NOMO-1 (cell line): ENCODE measurements at regions not wholly inside any gene's neighbourhood (a gene's known extent, or its start where the extent isn't known, plus 50 kb on each side); places are given as distances from the start of the nearest gene placed in this dataset.

ENCODE experiments used
- DNase-seq, 2 experiments: peaks; one replicate each; lab custom pipeline; 2025; ENCODE audit not compliant: unreplicated experiment in 2 of 2; lab: John Stamatoyannopoulos, UW

- no peak for DNase-seq
These were observed 78.0 kb downstream of the RGS13 start for GRCh38 chr1:192713921-192714320.

- no peak for DNase-seq
These were observed 84.2 kb upstream of the RGS2 start for GRCh38 chr1:192724670-192725069.

- DNase-seq: peak; percentile 15 to 67
These were observed 81.9 kb upstream of the RGS2 start for GRCh38 chr1:192726820-192727504.

- DNase-seq: no peak
These were observed 79.3 kb upstream of the RGS2 start for GRCh38 chr1:192729500-192729899.

- DNase-seq: peak in 1 of 2 experiments; percentile 49
These were observed 78.6 kb upstream of the RGS2 start for GRCh38 chr1:192730198-192730597.

GRCh38 chr1:192732787-192733186 is 76.1 kb upstream of the RGS2 start:
- no peak for DNase-seq

- DNase-seq: no peak
These were observed 73.4 kb upstream of the RGS2 start for GRCh38 chr1:192735298-192735915.

- DNase-seq: no peak
These were observed 71.5 kb upstream of the RGS2 start for GRCh38 chr1:192737306-192737705.

- no peak for DNase-seq
These were observed 69.2 kb upstream of the RGS2 start for GRCh38 chr1:192739476-192740184.

- no peak for DNase-seq
These were observed 68.6 kb upstream of the RGS2 start for GRCh38 chr1:192740214-192740613.

GRCh38 chr1:192741095-192741494 is 67.7 kb upstream of the RGS2 start:
- no peak for DNase-seq

GRCh38 chr1:192747301-192747700 is 61.5 kb upstream of the RGS2 start:
- DNase-seq: no peak

GRCh38 chr1:192747943-192748342 is 60.9 kb upstream of the RGS2 start:
- DNase-seq: peak in 1 of 2 experiments; percentile 23

- DNase-seq: no peak
These were observed 59.5 kb upstream of the RGS2 start for GRCh38 chr1:192749349-192749748.

- DNase-seq: no peak
These were observed 57.6 kb upstream of the RGS2 start for GRCh38 chr1:192751260-192751659.

GRCh38 chr1:192756314-192756713 is 52.5 kb upstream of the RGS2 start:
- DNase-seq: peak in 1 of 2 experiments; percentile 6

- DNase-seq: no peak
These were observed 52.0 kb upstream of the RGS2 start for GRCh38 chr1:192756847-192757246.

- no peak for DNase-seq
These were observed 50.3 kb upstream of the RGS2 start for GRCh38 chr1:192758492-192758891.
